Fibroblast of lung (primary cell): ENCODE measurements at regions not wholly inside any gene's neighbourhood (a gene's known extent, or its start where the extent isn't known, plus 50 kb on each side); places are given as distances from the start of the nearest gene placed in this dataset.

Source experiments
- EZH2 ChIP-seq: IDR thresholded peaks from 2 replicates; pipeline ENCODE4 v1.5.1; 2012; ENCODE audit warnings: low read length, control low read depth, mild to moderate bottlenecking; ENCODE audit errors: missing control alignments
- TF ChIP-seq, protein P1 (sequence below), 2 donors: IDR thresholded peaks in 1 of 2; conservative IDR thresholded peaks in 1 of 2; 1 replicate in 1 of 2; 2 replicates in 1 of 2; pipeline ENCODE4 v1.5.1; 2011 to 2012; ENCODE audit warnings: low read length in 2 of 2, control low read depth in 1 of 2, inconsistent platforms in 1 of 2, low read depth in 1 of 2, mild to moderate bottlenecking in 1 of 2

DNA sequence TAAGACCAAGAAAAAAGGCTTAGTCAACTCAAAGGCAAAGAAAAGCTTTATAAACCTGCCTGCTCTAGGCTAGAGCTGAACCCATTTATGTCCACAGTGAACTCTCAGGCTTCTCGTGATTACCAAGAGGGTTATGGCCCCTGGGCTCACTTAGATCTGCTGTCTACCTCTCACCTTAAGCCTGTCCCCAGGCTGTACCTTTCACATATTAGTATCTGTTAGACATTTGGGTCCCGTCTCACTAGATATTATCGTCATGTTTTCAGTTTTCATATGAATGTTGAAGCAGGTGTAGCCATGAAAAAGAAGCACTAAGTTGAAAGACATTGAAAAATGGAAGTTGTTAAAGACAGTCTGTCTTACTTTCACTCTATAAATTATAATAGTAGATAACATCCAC is 75.2 kb upstream of the COX7C start:
- TF ChIP-seq, protein P1, sequence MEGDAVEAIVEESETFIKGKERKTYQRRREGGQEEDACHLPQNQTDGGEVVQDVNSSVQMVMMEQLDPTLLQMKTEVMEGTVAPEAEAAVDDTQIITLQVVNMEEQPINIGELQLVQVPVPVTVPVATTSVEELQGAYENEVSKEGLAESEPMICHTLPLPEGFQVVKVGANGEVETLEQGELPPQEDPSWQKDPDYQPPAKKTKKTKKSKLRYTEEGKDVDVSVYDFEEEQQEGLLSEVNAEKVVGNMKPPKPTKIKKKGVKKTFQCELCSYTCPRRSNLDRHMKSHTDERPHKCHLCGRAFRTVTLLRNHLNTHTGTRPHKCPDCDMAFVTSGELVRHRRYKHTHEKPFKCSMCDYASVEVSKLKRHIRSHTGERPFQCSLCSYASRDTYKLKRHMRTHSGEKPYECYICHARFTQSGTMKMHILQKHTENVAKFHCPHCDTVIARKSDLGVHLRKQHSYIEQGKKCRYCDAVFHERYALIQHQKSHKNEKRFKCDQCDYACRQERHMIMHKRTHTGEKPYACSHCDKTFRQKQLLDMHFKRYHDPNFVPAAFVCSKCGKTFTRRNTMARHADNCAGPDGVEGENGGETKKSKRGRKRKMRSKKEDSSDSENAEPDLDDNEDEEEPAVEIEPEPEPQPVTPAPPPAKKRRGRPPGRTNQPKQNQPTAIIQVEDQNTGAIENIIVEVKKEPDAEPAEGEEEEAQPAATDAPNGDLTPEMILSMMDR (conservative IDR thresholded peaks at IDR 0.05 in 1 of 2, IDR thresholded peaks at IDR 0.05 in 1 of 2; ENCODE audit: low read depth in 1 of 2, low read length in 2 of 2) = no peak
- TF ChIP-seq EZH2 = no peak
